A204.1 (cell line): ENCODE measurements at regions not wholly inside any gene's neighbourhood (a gene's known extent, or its start where the extent isn't known, plus 50 kb on each side); places are given as distances from the start of the nearest gene placed in this dataset.
"Not testable (repeated sequence)": the region's sequence is repeated elsewhere in the genome, so short reads cannot be mapped to it uniquely, and the experiment has no call there.

Experiments used
- FAIRE-seq: peaks from 2 replicates; lab custom pipeline; 2012; peaks lifted over from hg19 to GRCh38; lab: Jason Lieb, UNC

- FAIRE-seq, result no peak
Measured at GRCh38 chr2:224146356-224147160, 107.5 kb upstream of the SERPINE2 start.

DNA sequence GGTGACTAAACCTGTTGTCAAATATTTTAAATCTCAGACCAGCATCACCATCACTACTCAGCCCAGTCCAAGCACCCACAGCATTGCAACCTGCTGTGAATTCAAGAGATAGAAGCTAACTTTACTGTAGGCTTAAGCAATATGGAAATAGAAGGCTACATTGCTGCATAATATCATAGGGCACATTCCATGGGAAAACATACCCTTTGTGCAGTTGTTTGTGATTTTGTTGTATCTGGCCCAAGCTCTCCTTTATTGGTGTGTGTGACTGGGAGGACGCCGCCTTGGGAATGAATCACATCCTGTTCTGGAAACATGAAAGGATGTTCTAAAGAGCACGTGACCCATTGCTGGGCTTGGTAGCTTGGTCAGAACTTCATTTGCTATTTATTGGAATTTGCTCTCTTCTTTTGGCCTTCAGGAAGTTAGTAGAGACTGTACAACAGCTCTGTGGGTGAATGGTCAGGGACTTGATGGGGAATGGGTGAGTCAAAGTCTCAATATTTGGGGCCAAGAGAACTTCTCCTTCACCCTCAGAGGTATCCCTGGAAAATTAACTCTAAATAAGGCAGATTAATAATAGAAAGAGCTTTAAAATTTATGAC lies 106.8 kb upstream of the SERPINE2 start:
- no peak for FAIRE-seq

GRCh38 chr2:224143526-224143925 lies 104.4 kb upstream of the SERPINE2 start:
- FAIRE-seq, result no peak

DNA sequence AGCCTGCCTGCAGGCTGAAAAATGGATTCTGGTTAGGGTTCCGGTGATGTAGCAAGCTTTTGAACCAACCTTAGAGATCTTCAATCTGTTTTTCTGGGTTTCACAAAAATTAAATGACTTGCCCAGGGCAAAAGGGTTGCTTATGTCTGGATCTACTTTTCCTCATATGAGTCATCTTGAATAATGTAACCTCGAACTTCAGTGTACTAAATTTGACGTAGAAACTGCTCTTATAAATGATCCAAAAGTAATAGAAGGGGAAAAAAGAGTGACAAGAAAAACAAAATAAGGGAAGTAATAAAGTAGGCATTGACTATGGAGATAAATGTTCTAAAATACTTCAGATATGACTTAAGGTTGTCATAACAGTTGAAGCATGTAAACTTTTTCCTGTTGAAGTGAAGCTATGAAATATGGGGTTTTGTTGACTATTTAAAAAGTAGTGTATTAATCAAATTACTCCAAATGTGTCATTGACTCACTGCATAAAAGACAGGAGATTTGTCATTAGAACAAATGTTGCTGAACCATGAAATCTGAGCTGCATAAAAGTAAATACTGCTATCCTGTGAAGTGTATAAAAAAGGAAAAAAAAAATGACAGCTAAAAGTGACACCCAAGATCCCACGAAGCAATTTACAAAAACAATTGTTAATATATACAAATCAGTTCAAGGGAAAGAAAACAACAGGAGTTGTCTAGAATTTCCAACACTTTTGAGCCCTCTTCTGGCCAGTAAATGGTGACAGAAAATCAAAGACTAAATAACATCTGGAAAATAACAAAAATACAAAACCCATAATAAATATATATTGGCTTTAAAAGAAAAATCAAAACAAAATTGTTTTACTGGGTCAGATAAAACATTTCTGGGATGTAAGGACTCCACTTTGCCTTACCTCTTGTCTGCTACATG lies 103.6 kb upstream of the SERPINE2 start:
- no peak for FAIRE-seq

- no peak for FAIRE-seq
Measured at GRCh38 chr2:224141304-224141703, 102.2 kb upstream of the SERPINE2 start.

DNA sequence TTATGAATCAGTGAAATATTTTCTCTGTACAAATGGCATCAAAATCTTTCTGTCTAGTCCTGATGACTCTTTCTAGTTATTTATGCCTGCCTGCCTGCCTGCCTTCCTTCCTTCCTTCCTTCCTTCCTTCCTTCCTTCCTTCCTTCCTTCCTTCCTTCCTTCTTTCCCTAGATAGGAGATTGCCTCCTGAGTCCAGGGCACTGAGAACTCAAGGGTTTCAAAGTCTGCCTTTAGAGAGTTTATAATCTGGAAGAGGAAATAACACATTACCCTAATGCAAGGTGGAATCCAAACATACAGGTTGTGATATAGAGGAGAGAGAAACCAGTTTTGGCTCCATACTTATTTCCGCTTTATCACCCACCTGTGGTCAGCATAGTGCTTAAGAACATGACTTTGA lies 98.1 kb upstream of the SERPINE2 start:
- FAIRE-seq, result no peak

- no peak for FAIRE-seq
Measured at GRCh38 chr2:224136396-224136795, 97.3 kb upstream of the SERPINE2 start.

GRCh38 chr2:224135881-224136280 lies 96.8 kb upstream of the SERPINE2 start:
- FAIRE-seq, result no peak

DNA sequence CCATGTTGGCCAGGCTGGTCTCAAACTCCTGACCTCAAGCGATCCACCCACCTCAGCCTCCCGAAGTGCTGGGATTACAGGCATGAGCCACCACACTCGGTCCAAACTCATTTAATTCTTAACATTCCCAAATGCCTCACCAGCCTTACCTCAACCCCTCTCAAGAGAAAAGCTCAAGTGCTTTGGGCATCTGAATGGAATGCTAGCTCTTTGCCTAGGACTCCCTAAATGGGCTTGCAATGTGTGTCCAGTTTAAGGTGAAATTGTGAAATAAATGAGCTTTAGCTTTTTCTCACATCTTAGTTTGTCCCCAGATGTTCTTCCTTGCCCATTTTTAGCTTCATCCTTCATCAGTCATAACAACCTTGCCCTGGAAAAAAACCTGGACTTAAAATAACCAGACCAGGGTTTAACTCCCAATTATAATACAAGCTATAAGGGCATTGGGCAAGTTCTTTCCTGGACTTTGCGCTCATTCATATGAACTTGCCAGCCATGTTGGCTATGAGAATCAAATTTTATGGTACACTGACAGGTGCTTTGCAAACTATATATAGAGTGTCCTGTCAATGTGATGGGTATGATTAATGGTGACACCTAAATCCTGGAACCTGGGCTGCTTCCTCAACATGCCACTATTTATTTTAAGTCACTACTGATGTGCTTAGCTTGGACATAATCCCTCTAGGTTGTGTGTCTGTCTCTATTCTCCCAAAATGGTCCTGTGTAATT lies 95.1 kb upstream of the SERPINE2 start:
- FAIRE-seq, result no peak

GRCh38 chr2:224133387-224133786 lies 94.3 kb upstream of the SERPINE2 start:
- no peak for FAIRE-seq

DNA sequence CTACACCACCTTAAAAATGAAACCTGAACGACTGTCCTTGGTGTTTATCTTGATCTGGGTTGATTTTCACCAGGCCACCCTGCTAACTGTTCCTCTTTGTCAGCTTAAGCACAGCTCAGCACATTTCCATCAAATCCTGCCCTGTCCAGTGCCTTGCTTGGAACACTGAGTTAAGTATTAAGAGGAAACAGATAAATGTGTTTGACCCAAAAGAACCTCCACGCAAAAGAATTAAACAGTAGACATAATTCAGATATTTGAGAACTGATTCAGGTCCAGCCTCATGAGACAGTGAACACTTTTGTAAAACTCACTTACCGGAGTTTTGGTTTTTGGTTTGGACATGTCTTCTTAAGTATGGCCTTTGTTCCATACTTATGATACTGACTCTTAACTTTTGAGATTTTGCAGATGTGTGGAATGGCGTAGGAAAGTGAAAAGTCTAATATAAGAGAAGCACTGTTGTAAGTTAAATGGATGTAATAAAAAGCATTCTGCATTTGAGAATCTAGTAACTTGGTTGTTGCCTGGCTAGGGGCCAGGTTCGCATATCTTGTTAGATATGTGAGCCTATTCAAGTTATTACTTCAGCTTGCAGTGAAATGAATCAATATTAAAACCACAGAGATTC lies 88.9 kb upstream of the SERPINE2 start:
- FAIRE-seq, result no peak

DNA sequence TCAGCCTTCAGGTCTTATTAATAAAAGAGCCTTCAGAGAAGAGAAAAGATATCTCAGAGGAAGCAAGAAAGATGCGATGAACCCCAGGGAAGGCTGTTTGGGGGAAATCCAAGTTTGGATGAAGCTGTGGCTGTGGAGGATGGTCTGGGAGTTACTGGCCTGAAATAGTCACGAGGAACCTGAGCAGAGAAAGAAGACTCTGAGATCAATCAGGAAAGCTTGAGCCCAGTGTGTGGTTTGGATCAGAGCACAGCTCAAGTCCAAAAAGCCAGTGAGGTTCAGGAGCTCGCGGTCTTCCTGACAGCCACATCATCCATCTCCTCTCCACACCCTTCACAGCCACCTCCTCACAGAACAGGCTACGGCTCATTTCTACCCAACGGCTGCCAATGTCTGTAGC lies 87.4 kb upstream of the SERPINE2 start:
- FAIRE-seq, result no peak

DNA sequence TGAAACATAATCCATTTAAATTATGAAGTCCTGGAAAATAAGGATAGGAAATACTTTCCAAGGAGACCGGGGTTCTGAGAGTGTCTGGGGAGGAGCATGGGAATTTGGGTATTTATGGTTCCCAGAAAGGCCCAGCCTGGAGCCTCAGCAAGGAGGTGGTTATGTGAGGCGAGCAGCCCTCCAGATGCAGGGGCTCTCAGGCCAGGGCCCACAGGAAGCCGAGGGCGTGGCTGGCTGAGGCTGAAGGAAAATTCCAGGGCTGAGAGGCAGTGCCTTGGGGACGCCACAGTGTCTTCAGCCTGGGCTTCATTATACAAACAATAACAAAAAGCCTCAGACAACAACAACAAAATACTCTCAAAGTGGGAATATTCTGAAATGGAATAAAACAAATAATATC lies 86.9 kb upstream of the SERPINE2 start:
- no peak for FAIRE-seq

- no peak for FAIRE-seq
Measured at GRCh38 chr2:224122542-224122941, 83.5 kb upstream of the SERPINE2 start.

DNA sequence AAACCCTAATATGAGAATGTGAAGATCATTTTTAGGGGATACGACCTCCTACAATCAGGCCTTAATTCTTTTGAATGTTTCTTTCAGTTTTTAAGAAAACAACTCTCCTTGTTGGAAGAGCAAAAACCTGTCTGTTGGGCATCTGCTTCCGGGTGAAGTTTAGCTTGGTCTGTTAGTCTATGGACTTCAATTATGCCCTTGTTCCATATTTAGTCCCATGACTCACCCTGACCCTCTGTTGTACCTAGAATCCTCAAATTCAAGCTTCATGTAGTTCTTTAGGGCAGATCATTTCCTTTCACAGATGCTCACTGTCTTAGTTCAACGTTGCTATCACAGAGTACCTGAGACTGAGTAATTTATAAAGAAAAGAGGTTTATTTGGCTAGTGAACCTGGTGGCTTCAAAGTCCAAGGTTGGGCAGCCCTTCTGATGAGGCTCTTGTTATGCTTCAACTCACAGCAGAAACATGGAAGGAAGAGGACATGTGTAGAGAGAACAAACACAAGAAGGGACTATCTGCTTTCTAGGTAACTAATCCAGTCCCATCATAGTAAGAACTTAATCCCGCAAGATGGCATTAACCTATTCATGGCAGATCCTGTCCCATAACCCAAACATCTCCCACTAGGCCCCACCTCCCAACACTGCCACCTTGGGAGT lies 82.5 kb upstream of the SERPINE2 start:
- FAIRE-seq, result no peak

DNA sequence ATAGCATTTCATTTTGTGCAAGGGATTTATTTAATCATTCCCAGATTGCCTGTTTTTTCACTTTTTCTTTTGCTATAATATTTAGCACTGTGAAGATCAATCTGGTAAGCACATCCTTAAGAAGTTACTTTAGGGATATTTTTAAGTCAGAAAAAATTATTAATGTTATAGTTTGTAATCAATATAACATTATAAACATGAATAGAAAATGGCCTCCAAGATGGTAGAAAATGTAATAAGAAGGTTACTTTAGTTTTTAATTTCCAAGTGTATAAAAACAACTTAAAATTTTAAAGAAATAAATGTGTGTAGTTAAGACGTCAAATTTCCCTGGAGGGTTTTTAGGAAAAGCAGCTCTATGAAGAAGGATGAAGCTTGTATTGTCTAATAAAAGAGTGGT lies 81.9 kb upstream of the SERPINE2 start:
- peak; percentile 32 for FAIRE-seq

DNA sequence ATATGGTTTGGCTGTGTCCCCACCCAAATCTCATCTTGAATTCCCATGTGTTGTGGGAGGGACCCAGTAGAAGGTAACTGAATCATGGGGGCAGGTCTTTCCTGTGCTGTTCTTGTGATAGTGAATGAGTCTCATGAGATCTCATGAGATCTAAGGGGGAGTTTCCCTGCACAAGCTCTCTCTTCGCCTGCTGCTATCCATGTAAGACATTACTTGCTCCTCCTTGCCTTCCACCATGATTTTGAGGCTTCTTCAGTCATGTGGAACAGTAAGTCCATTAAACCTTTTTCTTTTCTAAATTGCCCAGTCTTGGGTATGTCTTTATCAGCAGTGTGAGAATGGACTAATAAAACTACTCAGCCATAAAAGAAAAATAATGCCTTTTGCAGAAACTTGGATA lies 80.8 kb upstream of the SERPINE2 start:
- not testable (repeated sequence) for FAIRE-seq

- no peak for FAIRE-seq
Measured at GRCh38 chr2:224114428-224114827, 75.3 kb upstream of the SERPINE2 start.

DNA sequence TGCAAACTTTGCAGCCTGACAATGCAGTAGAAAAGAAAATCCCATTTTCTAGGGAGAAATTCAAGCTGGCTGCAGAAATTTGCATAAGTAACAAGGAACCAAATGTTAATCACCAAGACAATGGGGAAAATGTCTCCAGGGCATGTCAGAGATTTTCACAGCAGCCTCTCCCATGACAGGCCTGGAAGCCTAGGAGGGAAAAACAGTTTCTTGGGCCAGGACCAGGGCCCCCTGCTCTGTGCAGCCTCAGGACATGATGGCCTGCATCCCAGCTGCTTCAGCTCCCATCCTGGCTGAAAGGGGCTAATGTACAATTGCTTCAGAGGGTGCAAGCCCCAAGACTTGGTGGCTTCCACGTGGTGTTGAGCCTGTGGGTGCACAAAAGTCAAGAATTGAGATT lies 74.8 kb upstream of the SERPINE2 start:
- not testable (repeated sequence) for FAIRE-seq

DNA sequence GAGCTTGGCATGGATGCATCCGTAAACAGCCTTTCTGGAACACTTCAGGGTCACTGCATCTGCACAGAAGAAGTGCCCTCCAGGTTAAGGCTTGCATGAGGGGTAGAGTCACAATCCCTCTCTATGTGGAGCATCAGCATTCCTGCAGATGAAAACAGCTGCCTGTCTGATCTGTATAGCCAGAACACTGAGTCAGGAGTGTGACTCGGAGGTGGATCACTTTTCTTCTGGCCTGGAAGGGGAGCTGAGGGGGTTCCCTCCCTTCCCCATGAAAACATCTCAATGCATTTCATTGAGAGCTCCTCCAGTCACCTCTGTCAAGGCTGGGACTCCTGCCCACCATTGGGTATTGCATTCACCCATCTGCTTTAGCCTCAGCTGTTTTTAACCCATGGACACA lies 72.5 kb upstream of the SERPINE2 start:
- no peak for FAIRE-seq

DNA sequence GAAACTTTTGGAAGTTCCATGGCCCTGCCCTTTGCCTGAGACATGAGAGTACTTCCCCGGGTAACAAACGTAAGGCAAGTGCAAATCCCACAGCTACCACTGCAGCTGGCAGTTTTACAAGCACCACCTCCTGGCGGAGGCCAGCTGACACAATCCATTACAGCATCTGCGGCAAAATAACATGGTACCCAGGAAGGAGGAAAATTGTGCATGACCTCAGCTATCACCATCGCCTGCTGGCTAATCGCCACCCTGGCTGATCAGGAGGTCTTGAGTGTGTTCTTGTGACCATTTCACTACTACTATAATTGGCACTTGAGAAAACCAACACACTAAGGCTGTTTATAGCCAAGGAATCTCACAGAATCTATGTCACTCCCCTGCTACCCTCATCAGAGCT lies 71.7 kb upstream of the SERPINE2 start:
- no peak for FAIRE-seq
